HG02588 (cell line): ENCODE measurements at regions not wholly inside any gene's neighbourhood (a gene's known extent, or its start where the extent isn't known, plus 50 kb on each side); places are given as distances from the start of the nearest gene placed in this dataset.

Source experiments
- ATAC-seq: cut with Tn5 transposase; IDR thresholded peaks from one replicate; pipeline ENCODE4 v1.9.1; 2021; ENCODE audit warnings: mild to moderate bottlenecking, moderate library complexity; ENCODE audit not compliant: unreplicated experiment

DNA sequence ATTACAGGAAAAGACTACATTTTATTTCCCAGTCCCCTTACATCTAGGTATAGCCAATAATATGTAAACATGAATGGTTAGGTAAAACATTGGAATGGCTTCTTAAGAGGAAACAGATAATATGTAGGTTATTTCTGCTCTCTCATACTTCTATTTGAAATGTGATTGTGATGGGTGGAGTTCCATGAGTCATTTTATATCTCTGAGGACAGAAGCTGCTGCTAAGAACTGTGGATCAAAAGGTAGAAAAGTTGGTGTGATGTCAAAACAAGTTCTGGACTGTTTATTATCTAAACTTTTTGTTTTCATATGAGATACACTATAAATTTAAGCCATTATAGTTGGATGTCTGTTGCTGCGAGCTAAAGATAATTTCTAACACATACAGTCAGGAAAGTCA lies 799.4 kb upstream of the TENM4 start:
- no peak for ATAC-seq

GRCh38 chr11:80239217-80239616 lies 798.4 kb upstream of the TENM4 start:
- ATAC-seq, result no peak

DNA sequence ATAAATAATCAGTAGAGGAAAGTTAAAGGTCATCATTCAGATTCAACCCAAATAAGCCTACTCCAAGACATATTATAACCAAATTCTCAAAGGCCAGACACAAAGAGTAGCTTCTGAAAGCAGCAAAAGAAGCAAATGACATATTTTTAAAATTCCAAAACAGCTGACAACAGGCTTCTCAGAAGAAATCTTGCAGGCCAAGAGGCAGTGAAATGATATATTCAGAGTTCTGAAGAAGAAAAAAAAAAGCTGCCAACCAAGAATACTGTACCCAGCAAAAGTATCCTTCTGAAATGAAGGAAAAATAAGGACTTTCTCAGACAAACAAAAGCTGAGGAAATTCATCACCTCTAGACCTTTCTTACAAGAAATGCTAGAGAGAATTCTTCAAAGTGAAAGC lies 787.1 kb upstream of the TENM4 start:
- ATAC-seq, result no peak

DNA sequence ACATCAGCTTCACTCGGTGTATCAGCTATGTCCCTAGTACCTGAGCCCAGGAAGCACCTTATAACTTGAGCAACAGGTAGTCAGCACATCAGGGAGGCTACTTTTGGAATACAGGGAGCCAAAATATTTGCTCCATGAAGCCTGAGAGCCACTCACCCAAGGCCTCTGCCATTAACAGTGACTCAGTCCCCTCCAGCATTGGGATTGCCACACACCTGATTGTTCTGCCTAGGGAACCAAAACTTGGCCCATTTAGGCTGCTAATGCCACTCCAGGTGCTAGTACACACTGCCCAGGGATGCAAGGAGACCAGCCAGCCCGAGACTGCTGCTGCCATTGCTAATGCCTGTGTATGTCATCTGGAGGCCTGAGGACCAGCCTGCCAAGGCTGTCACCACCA lies 773.6 kb upstream of the TENM4 start:
- no peak for ATAC-seq

DNA sequence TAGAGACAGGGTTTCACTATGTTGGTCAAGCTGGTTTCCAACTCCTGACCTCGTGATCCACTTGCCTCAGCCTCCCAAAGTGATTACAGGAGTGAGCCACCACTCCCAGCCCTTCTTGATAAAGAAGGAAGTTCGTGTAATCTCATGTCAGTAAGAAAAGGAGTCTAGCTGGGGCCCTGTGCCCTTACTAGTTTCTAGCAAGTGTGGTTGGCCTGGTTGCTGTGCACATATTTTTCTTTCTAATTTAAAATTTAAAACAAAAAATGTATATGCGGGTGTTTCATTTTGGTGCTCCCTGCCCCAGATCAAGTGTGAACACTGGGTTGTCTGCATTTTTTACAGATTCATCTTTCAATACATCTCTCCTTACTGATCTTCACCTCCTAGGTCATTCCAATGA lies 770.8 kb upstream of the TENM4 start:
- no peak for ATAC-seq

DNA sequence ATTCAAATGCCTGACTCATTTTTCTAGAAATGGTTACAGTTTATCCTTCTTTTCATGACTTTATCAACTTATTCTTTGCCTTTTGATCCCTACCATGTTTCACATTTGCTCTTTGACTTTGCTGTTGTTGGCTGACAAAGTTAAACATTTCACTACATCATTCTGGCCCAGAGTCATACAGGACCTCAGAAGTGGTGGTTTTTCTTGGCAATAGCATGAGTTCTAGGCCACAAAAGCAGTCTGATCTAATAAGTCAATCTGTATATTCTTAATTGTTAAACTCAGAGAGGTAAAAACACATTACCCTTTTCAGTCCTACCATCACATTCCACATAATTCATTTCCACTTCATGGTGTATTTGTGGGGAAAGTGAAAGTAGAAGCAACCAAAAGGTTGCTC lies 763.2 kb upstream of the TENM4 start:
- no peak for ATAC-seq

GRCh38 chr11:80196932-80197554 lies 756.2 kb upstream of the TENM4 start:
- ATAC-seq, result no peak

GRCh38 chr11:80196041-80196440 lies 755.2 kb upstream of the TENM4 start:
- no peak for ATAC-seq

DNA sequence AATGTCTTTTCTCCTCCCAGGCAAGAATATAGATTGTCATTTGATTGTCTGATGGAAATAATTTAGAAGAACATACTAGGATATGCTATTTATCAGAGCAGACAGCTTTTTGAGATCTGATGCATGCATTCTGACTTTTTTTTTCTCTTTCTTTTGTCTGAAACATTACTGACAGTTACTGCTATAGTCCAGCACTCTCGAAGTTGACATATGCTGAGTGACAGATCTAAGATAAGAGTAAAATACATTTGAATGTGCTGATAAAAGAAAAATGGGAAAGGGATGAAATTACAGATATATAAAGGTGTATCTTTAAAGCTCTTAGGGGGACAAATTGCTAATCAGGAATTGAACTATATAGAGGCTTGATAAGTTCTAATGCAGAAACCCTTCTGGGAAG lies 753.8 kb upstream of the TENM4 start:
- ATAC-seq, result no peak

DNA sequence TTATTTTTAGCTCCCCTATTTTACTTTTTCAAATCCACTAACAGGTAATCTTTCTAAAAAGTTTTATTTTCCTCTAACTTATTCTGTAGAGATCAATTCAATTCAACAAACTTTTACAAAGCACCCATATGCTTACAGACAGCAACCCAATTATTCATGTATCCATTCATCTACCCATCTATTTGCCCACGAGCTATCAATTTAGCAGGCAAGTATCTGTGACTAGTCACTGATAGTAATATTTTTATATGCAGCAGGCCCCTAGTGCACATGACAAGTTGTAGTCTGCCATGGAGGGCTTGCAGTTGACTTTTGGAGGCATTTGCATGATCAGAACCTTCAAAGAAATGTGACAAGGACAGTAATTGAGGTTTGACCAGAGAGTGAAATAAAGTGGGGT lies 753.2 kb upstream of the TENM4 start:
- ATAC-seq, result no peak

DNA sequence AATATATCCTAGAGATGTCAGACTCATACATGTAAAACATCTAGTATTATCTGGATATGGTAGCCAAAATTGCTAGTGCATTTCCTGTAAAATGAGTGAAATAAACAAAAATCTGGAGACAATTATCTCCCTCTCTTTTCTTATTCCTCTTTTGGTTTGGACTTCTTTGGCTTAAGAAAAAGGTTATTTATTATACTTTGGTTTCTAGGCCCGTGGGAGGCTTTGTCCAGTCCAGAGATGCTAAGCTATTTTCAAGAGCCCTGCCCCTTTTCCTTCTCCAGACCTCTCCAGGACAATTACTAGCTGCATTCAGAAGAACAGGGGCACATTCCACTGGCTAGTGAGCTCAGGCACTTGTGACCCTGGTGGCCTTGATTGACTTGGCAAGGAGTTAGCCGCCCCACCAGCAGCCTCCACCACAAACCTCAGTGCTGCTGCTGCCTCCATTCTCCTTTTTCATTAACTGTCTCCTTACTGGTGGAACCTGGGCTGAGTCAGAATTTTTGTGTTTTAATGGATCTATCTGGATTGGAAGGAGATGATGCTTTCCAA lies 747.3 kb upstream of the TENM4 start:
- no peak for ATAC-seq

DNA sequence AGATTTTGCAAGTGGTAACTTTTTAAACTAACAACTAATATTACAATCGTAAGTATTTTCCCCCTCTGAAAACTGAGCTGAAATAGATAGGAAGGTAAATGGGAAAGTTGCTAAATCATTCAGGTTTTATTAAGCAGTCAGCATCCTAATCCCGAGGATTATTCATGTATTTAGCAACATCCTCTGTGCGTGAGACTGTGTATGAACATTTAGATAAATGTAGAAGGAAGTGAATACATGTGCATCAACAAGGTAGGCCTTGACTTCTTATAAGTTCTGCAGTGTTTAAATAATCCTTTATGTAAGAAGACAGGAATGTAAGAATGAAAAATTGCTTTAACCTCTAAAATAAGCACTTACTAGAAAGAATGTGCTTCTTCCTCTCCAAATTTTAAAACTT lies 745.9 kb upstream of the TENM4 start:
- no peak for ATAC-seq

GRCh38 chr11:80182901-80183300 lies 742.1 kb upstream of the TENM4 start:
- no peak for ATAC-seq

GRCh38 chr11:80173371-80174136 lies 732.7 kb upstream of the TENM4 start:
- ATAC-seq, result no peak

- no peak for ATAC-seq
These were observed 728.0 kb upstream of the TENM4 start for GRCh38 chr11:80168796-80169195.

GRCh38 chr11:80167766-80168165 lies 726.9 kb upstream of the TENM4 start:
- ATAC-seq, result no peak

GRCh38 chr11:80165744-80166143 lies 724.9 kb upstream of the TENM4 start:
- no peak for ATAC-seq

- ATAC-seq, result no peak
These were observed 722.6 kb upstream of the TENM4 start for GRCh38 chr11:80163441-80163840.

DNA sequence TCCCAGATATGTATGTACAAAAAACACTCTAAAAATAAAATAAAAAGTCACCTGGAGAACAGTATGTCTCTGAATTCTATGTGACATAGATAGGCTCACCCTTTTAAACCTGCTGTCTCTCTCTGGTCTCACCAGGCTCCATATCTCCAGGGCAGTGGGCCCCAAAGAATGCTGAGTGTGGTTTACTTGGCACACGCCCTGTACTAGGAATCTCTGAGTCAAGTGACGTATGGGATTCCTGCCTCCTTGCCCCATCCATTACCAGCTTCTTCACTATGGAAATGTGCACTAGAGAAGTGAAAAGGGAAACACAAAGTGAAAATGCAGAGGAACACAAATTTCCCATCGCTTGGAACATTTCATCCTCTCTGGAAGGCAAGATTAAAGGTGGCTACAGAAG lies 722.2 kb upstream of the TENM4 start:
- no peak for ATAC-seq

DNA sequence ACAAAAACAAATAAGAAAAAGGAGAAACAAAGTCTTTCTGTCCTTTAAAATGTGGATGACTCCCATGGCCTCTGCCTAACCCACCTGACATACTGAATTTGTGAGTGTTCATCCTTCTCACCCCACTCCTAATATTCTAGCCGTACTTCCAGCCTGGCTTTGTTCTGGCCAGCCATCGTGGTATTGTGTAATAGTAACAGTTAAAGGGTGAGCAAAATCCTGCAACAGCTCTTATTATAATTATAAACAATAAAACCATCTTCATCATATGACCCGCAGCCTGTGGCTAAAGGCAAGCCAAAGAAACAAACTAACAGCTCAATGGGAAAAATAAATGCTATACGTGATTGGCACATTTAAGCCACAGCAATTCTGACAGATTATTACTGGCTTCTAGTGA lies 721.6 kb upstream of the TENM4 start:
- no peak for ATAC-seq

GRCh38 chr11:80157447-80157846 lies 716.6 kb upstream of the TENM4 start:
- ATAC-seq, result no peak

GRCh38 chr11:80156062-80156461 lies 715.2 kb upstream of the TENM4 start:
- no peak for ATAC-seq
